Nephron (organoid): ENCODE measurements at regions not wholly inside any gene's neighbourhood (a gene's known extent, or its start where the extent isn't known, plus 50 kb on each side); places are given as distances from the start of the nearest gene placed in this dataset.

Source experiments
- H3K27ac Mint-ChIP-seq, 3 experiments: 2 replicates each; pipeline ENCODE4 v1.8.0; 2020; ENCODE audit warnings: mixed read lengths in 3 of 3, mild to moderate bottlenecking in 2 of 3, moderate library complexity in 1 of 3
- H3K27me3 Mint-ChIP-seq: 2 replicates; pipeline ENCODE4 v1.8.0; 2021; ENCODE audit warnings: low read depth, mild to moderate bottlenecking, moderate library complexity, mixed read lengths
- H3K36me3 Mint-ChIP-seq: 2 replicates; pipeline ENCODE4 v1.8.0; 2020; ENCODE audit warnings: low read depth, mixed read lengths
- H3K4me1 Mint-ChIP-seq: 2 replicates; pipeline ENCODE4 v1.8.0; 2020; ENCODE audit warnings: mixed read lengths
- H3K4me3 Mint-ChIP-seq, 3 experiments: 2 replicates each; pipeline ENCODE4 v1.8.0; 2020; ENCODE audit warnings: mild to moderate bottlenecking in 3 of 3, mixed read lengths in 3 of 3, moderate library complexity in 2 of 3
- H3K9me3 Mint-ChIP-seq: 2 replicates; pipeline ENCODE4 v1.8.0; 2020; ENCODE audit warnings: mixed read lengths
- TF ChIP-seq, protein P1 (sequence below), 3 experiments: fragments of 200-600 bp; sonication (generic); IDR thresholded peaks; one replicate each; pipeline ENCODE4 v1.5.0; 2021; ENCODE audit warnings: antibody characterized with exemption in 3 of 3; ENCODE audit not compliant: unreplicated experiment in 3 of 3

DNA sequence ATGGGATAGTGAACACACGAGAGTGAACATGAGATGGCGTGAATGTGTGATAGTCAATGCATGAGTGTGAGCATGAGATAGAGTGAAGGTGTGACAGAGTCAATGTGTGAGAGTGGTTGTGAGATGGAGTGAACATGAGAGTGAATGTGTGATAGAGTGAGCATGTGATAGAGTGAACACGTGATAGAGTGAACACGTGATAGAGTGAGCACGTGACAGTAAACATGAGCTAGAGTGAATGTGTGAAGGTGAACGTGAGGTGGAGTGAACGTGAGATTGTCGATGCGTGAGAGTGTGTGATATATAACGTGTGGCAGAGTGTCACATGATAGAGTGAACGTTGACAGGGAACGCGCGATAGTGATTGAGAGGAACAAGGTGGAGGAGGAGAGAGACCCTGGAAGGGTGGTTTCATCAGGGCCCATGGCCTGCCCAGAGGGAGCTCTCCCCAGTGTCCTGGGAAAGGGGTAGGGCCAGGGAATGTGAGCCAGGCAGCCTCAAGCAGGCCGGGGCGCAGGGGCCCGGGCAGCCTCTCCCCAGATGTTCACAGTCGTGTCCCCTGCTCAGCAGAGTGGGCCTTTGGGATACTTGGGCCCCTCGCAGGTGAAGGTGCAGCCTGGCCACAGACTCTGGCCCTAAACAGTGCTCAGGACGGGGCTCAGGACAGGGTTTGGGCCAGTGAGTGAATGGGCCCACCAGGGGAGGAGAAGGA, 516.9 kb downstream of the EIPR1 start:
- TF ChIP-seq, protein P1, sequence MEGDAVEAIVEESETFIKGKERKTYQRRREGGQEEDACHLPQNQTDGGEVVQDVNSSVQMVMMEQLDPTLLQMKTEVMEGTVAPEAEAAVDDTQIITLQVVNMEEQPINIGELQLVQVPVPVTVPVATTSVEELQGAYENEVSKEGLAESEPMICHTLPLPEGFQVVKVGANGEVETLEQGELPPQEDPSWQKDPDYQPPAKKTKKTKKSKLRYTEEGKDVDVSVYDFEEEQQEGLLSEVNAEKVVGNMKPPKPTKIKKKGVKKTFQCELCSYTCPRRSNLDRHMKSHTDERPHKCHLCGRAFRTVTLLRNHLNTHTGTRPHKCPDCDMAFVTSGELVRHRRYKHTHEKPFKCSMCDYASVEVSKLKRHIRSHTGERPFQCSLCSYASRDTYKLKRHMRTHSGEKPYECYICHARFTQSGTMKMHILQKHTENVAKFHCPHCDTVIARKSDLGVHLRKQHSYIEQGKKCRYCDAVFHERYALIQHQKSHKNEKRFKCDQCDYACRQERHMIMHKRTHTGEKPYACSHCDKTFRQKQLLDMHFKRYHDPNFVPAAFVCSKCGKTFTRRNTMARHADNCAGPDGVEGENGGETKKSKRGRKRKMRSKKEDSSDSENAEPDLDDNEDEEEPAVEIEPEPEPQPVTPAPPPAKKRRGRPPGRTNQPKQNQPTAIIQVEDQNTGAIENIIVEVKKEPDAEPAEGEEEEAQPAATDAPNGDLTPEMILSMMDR (IDR thresholded peaks at IDR 0.05; ENCODE audit: unreplicated experiment in 3 of 3) = no peak
- H3K9me3 Mint-ChIP-seq = no peaks in the 10 kb centered on the region
- H3K27me3 Mint-ChIP-seq = no peaks in the 10 kb centered on the region
- H3K4me3 Mint-ChIP-seq = no peak overlapping the region
- no peak overlapping the region for H3K27ac Mint-ChIP-seq
- H3K36me3 Mint-ChIP-seq = no peaks in the 10 kb centered on the region
- no peaks in the 10 kb centered on the region for H3K4me1 Mint-ChIP-seq

DNA sequence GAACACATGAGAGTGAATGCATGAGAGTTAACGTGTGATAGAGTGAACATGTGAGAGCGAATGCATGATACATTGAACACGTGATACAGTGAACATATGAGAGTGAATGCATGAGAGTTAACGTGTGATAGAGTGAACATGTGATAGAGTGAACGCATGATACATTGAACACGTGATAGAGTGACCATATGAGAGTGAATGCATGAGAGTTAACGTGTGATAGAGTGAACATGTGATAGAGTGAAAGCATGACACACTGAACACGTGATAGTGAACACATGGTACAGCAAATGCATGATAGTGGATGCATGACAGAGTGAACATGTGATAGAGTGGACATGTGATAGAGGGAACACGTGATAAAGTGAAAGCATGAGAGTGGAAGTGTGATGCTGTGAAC, 517.9 kb downstream of the EIPR1 start:
- H3K36me3 Mint-ChIP-seq = no peaks in the 10 kb centered on the region
- H3K27me3 Mint-ChIP-seq = no peaks in the 10 kb centered on the region
- H3K4me1 Mint-ChIP-seq = no peaks in the 10 kb centered on the region
- no peak overlapping the region for H3K27ac Mint-ChIP-seq
- no peak overlapping the region for H3K4me3 Mint-ChIP-seq
- no peaks in the 10 kb centered on the region for H3K9me3 Mint-ChIP-seq
- TF ChIP-seq, protein P1 (IDR thresholded peaks at IDR 0.05; ENCODE audit: unreplicated experiment in 3 of 3) = no peak

DNA sequence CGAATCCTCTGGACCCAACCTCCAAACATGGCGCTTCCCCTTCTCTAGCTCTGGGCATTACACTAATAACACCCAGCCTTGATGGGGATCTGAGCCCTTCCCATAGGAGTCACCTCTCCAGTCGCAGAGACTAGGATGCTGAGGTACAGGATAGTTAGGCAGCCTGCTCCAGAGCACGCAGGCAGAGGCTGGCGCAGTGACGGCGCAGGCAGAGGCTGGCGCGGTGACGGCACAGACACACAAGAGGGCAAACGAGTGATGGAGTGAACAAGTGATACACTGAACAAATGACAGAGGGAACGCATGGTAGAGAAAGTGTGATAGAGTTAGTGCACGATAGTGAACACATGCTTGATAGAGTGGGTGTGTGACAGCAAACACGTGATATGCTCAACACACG, 518.5 kb downstream of the EIPR1 start:
- Mint-ChIP-seq H3K4me1 (no peaks in the 10 kb centered on the region), H3K4me3 (no peak overlapping the region), H3K27ac (no peak overlapping the region), H3K36me3 (no peaks in the 10 kb centered on the region), H3K27me3 (no peaks in the 10 kb centered on the region), H3K9me3 (no peaks in the 10 kb centered on the region)
- TF ChIP-seq, protein P1 (IDR thresholded peaks at IDR 0.05; ENCODE audit: unreplicated experiment in 3 of 3) = no peak

DNA sequence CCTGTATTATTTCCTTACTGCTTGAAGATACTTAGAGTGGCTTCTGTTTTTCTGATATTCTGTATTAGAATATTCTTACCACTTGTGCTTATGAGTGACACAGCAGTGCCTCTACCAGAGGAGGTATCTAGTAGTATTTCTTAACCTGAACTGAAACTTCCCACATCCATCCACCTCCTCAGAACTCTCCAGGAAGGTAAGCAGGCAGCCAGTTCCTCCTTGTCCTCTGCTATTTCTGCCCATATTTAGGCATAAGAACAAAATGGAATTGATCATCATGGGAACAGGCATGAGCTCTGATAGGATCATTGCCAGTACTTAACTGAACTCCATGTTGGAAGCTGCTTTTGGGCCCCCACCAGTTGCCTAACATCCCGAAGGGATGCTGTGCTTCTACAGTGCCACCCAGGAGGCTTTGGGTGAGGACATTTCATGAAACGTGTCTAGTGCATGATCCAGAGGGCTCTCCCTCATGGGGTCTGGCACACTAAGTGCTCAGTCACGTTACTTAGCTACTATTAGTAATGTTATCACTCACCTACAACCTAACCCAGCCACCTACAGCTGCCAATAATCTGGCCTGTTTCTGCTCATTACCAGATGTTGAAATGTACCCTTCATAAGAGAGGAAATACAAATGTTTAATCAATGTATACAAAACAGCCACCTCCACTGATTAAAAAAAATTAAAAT, 520.7 kb downstream of the EIPR1 start:
- no peaks in the 10 kb centered on the region for H3K36me3 Mint-ChIP-seq
- TF ChIP-seq, protein P1 (IDR thresholded peaks at IDR 0.05; ENCODE audit: unreplicated experiment in 3 of 3) = no peak
- H3K27ac Mint-ChIP-seq = no peak overlapping the region
- H3K27me3 Mint-ChIP-seq = no peaks in the 10 kb centered on the region
- H3K4me1 Mint-ChIP-seq = peaks cover under 1% of the 10 kb centered on the region
- H3K4me3 Mint-ChIP-seq = no peak overlapping the region
- no peaks in the 10 kb centered on the region for H3K9me3 Mint-ChIP-seq

DNA sequence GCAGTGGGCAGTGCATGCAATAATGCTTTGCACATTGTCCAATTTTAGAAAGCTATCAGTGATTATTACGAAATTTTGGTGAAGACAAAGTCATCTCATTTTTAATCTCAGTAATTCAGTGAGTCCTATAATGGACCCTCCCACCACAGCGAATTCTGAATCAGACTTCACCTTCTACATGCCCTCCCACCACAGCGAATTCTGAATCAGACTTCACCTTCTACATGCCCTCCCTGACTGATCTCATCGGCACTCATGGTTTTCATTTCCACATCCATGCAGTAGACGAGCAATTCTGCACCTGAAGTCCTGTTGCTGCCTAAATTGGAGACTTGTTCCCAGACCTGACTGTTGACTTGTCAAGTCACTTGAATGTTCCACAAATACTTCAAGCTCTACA, 522.3 kb downstream of the EIPR1 start:
- TF ChIP-seq, protein P1 (IDR thresholded peaks at IDR 0.05; ENCODE audit: unreplicated experiment in 3 of 3) = no peak
- H3K4me3 Mint-ChIP-seq = no peak overlapping the region
- H3K27me3 Mint-ChIP-seq = no peaks in the 10 kb centered on the region
- no peak overlapping the region for H3K27ac Mint-ChIP-seq
- H3K36me3 Mint-ChIP-seq = no peaks in the 10 kb centered on the region
- H3K4me1 Mint-ChIP-seq = peaks cover 5% of the 10 kb centered on the region
- H3K9me3 Mint-ChIP-seq = no peaks in the 10 kb centered on the region

DNA sequence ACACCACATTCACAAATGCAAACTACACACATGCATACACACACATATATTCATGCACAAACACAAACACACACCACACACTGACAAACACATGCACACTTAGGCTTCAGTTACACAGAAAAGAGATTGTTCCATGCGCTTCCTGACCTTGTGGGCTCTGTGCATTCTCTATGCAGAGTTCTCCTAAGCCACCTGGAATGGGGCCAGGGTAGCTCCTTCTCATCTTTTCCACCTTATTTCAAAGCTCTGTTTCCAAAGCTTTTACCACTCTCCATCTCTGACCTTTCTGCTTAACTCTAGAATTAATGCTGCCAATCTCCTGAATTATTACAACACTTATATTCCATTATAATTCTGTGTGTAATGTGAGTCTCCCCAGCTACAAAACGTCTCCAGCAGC, 522.3 kb upstream of the MYT1L start:
- H3K9me3 Mint-ChIP-seq = no peaks in the 10 kb centered on the region
- H3K27ac Mint-ChIP-seq = no peak overlapping the region
- H3K27me3 Mint-ChIP-seq = no peaks in the 10 kb centered on the region
- H3K36me3 Mint-ChIP-seq = no peaks in the 10 kb centered on the region
- H3K4me3 Mint-ChIP-seq = no peak overlapping the region
- TF ChIP-seq, protein P1 (IDR thresholded peaks at IDR 0.05; ENCODE audit: unreplicated experiment in 3 of 3) = no peak
- H3K4me1 Mint-ChIP-seq = peaks cover 5% of the 10 kb centered on the region
